ENCODE measurements at regions not wholly inside any gene's neighbourhood (a gene's known extent, or its start where the extent isn't known, plus 50 kb on each side); places are given as distances from the start of the nearest gene placed in this dataset.

GRCh38 chr10:95133016-95133752 is 60.9 kb upstream of the ACSM6 start:
- H3K56ac ChIP-seq (ENCODE audit: extremely low read depth, insufficient read depth, low read length) = no peak overlapping the region
- intact Hi-C loops (cut with micrococcal nuclease) (loop anchor here (1.0 to 5.0 kb wide), 6 partner anchors 49 to 468 kb away; no protein-coding TSS in a partner anchor), dilution Hi-C loops (cut with HindIII; ENCODE audit: low sequenced_read_pairs, unreplicated experiment) (no loop called here), in situ Hi-C loops (cut with MboI; ENCODE audit: low sequenced_read_pairs) (loop anchor here (5.0 to 10.0 kb wide), 3 partner anchors 102 to 472 kb away; no protein-coding TSS in a partner anchor)
- H2BK120ac ChIP-seq (ENCODE audit: low read depth, low read length) = no peak overlapping the region
- no peaks in the 10 kb centered on the region for H3K9me3 ChIP-seq (ENCODE audit: control insufficient read depth, insufficient read depth, low read length)
- no peak overlapping the region for H3K23ac ChIP-seq (ENCODE audit: low read depth, low read length)
- DNase-seq (peak; percentile 73), ATAC-seq (ENCODE audit: low read depth) (peak; percentile 82)
- no peak overlapping the region for H4K91ac ChIP-seq (ENCODE audit: insufficient read depth, low read depth, low read length)
- peak overlapping the region; percentile 33 for H2AK9ac ChIP-seq (replicated peaks; ENCODE audit: low read depth, low read length, poor library complexity)
- WGBS, 2 experiments (ENCODE audit: extremely low coverage in 2 of 2, insufficient read length in 1 of 2) = no CpG with 5 or more reads among the region's 4 CpGs
- peak; percentile 92 for TF ChIP-seq RAD21 (IDR thresholded peaks at IDR 0.05; ENCODE audit: low read length)
- peak; percentile 70 for TF ChIP-seq SMC3 (IDR thresholded peaks at IDR 0.05; ENCODE audit: low read depth, low read length)
- TF ChIP-seq MAZ (IDR thresholded peaks at IDR 0.05; ENCODE audit: borderline replicate concordance, low read depth, low read length) = no peak
- TF ChIP-seq USF2 (IDR thresholded peaks at IDR 0.05; ENCODE audit: low read depth, low read length) = peak; percentile 72
- TF ChIP-seq ELK1 (IDR thresholded peaks at IDR 0.05; ENCODE audit: borderline replicate concordance, low read depth, low read length) = no peak
- TF ChIP-seq RCOR1 (IDR thresholded peaks at IDR 0.05; ENCODE audit: insufficient replicate concordance, low read length) = no peak
- TF ChIP-seq MXI1 (IDR thresholded peaks at IDR 0.05; ENCODE audit: borderline replicate concordance, low read depth, low read length) = no peak
- peak; percentile 80 for TF ChIP-seq CTCF (conservative IDR thresholded peaks at IDR 0.05; ENCODE audit: low read depth, low read length)
- ChIA-PET POLR2A (ENCODE audit: unreplicated experiment) (interaction anchor here (0.6 kb wide), 1 partner anchor 472 kb away, joined by 4 read pairs; no protein-coding TSS in a partner anchor), CTCF (interaction anchor here (0.6 to 0.9 kb wide), 6 partner anchors 9 to 881 kb away, joined by 3 to 6 read pairs (median 4); no protein-coding TSS in a partner anchor)
- H2BK5ac ChIP-seq (ENCODE audit: low read depth, low read length, poor library complexity, severe bottlenecking) = no peak overlapping the region
- no peak overlapping the region for H4K5ac ChIP-seq (ENCODE audit: low read depth, low read length)
- no peak overlapping the region for H2BK15ac ChIP-seq (ENCODE audit: low read depth, low read length)
- no peaks in the 10 kb centered on the region for H3K4me1 ChIP-seq (ENCODE audit: control insufficient read depth, insufficient read depth, low read length)
- H3K18ac ChIP-seq (ENCODE audit: low read depth, low read length) = no peak overlapping the region
- no TSS peak for BruUV-seq (replicated peaks)
- H2AFZ ChIP-seq (replicated peaks; ENCODE audit: low read length, poor library complexity) = peak overlapping the region; percentile 34
- H2AK5ac ChIP-seq (ENCODE audit: low read depth, low read length) = no peak overlapping the region
- H3K14ac ChIP-seq (replicated peaks; ENCODE audit: low read depth, low read length) = no peak overlapping the region
- H3K27ac ChIP-seq (ENCODE audit: insufficient read depth, low read length) = no peak overlapping the region
- H3K27me3 ChIP-seq (ENCODE audit: control insufficient read depth, insufficient read depth, low read length) = no peaks in the 10 kb centered on the region
- H2BK20ac ChIP-seq (ENCODE audit: low read depth, low read length) = no peak overlapping the region
- no peak overlapping the region for H3K4me3 ChIP-seq (ENCODE audit: insufficient read depth, low read depth, low read length)
- H3K4ac ChIP-seq (ENCODE audit: low read depth, low read length) = no peak overlapping the region
- H3K9ac ChIP-seq (ENCODE audit: low read depth, low read length) = no peak overlapping the region
- no peak overlapping the region for H3K4me2 ChIP-seq (ENCODE audit: low read depth, low read length)
- no peaks in the 10 kb centered on the region for H3K36me3 ChIP-seq (ENCODE audit: control insufficient read depth, insufficient read depth, low read length)
- no peaks in the 10 kb centered on the region for H4K20me1 ChIP-seq (ENCODE audit: insufficient read depth, low read length)
- no peaks in the 10 kb centered on the region for H3K9me1 ChIP-seq (ENCODE audit: insufficient read depth, low read length)
- H4K8ac ChIP-seq (ENCODE audit: low read depth in 2 of 2, low read length in 2 of 2) = no peak overlapping the region
- no peaks in the 10 kb centered on the region for H3K79me1 ChIP-seq (ENCODE audit: low read depth in 1 of 2, low read length in 2 of 2)
